B cell (primary cell): ENCODE measurements at regions not wholly inside any gene's neighbourhood (a gene's known extent, or its start where the extent isn't known, plus 50 kb on each side); places are given as distances from the start of the nearest gene placed in this dataset.

ENCODE experiments used
- ATAC-seq: fragments of 200-7000 bp; cut with Tn5 transposase; one replicate; pipeline ENCODE4 v1.10.0; 2021; ENCODE audit warnings: low read depth, mild to moderate bottlenecking, moderate number of reproducible peaks, moderate library complexity
- CTCF ChIA-PET: fragments of 350-600 bp; sonication (Branson Sonifier 250); formaldehyde crosslinking; loops from one replicate; lab custom pipeline; 2021; ENCODE audit warnings: antibody characterized with exemption, inconsistent platforms; lab: Charles Lee
- POLR2A ChIA-PET: fragments of 350-600 bp; sonication (Branson Sonifier 250); formaldehyde crosslinking; loops from one replicate; lab custom pipeline; 2021; ENCODE audit warnings: antibody characterized with exemption; lab: Charles Lee
- DNase-seq: peaks from one replicate; pipeline ENCODE4 v3.0.0; 2013
- H2AFZ ChIP-seq: 2 replicates; pipeline ENCODE4 v1.6.1; 2012; ENCODE audit warnings: mild to moderate bottlenecking, low read depth, low read length; ENCODE audit not compliant: insufficient read depth, poor library complexity, severe bottlenecking
- H3K27ac ChIP-seq, 2 donors: 1 replicate in 1 of 2; 2 replicates in 1 of 2; pipeline ENCODE4 v1.5.1; 2012 to 2013; ENCODE audit warnings: low read length in 2 of 2, mild to moderate bottlenecking in 2 of 2, moderate library complexity in 1 of 2
- H3K27me3 ChIP-seq, 4 experiments: fragments of 200-600 bp in 1 of 4; sonication (generic) in 1 of 4; replicated peaks in 1 of 4; 1 replicate in 2 of 4; 2 replicates in 2 of 4; pipeline versions ENCODE4 v1.6.1 to v1.7.0; 2013 to 2016; ENCODE audit warnings: low read length in 3 of 4, mild to moderate bottlenecking in 2 of 4, mixed read lengths in 1 of 4, moderate library complexity in 1 of 4; ENCODE audit not compliant: insufficient read depth in 4 of 4, control insufficient read depth in 3 of 4; ENCODE audit errors: control extremely low read depth in 1 of 4
- H3K36me3 ChIP-seq, 2 experiments: replicated peaks in 1 of 2; 1 replicate in 1 of 2; 2 replicates in 1 of 2; pipeline versions ENCODE4 v1.6.1 to v1.7.1; 2013; ENCODE audit warnings: low read length in 1 of 2; ENCODE audit not compliant: insufficient read depth in 2 of 2, control insufficient read depth in 1 of 2; ENCODE audit errors: control extremely low read depth in 1 of 2, extremely low read depth in 1 of 2
- H3K4me1 ChIP-seq, 2 donors: fragments of 200-600 bp in 1 of 2; sonication (generic) in 1 of 2; 1 replicate in 1 of 2; 2 replicates in 1 of 2; pipeline versions ENCODE4 v1.5.1 to v1.6.1; 2013 to 2017; ENCODE audit warnings: low read length in 2 of 2; ENCODE audit not compliant: control insufficient read depth in 2 of 2, insufficient read depth in 2 of 2
- H3K4me2 ChIP-seq: replicated peaks from 2 replicates; pipeline ENCODE3; 2012; ENCODE audit warnings: mild to moderate bottlenecking, low read depth, low read length; ENCODE audit not compliant: poor library complexity, severe bottlenecking
- H3K4me3 ChIP-seq, 5 experiments: fragments of 200-600 bp in 1 of 5; sonication (generic) in 1 of 5; 1 replicate in 3 of 5; 2 replicates in 2 of 5; pipeline versions ENCODE4 v1.5.1 to v1.7.0; 2011 to 2016; ENCODE audit warnings: low read length in 4 of 5, mild to moderate bottlenecking in 4 of 5, low read depth in 2 of 5, control low read depth in 1 of 5, moderate library complexity in 1 of 5; ENCODE audit not compliant: insufficient read depth in 1 of 5; ENCODE audit errors: control extremely low read depth in 1 of 5, extremely low read depth in 1 of 5
- H3K79me2 ChIP-seq: fragments of 200-600 bp; sonication (generic); one replicate; pipeline ENCODE4 v1.6.0; 2016; ENCODE audit warnings: low read length; ENCODE audit not compliant: control insufficient read depth, insufficient read depth
- H3K9ac ChIP-seq: fragments of 200-600 bp; sonication (generic); 2 replicates; pipeline ENCODE4 v1.6.1; 2017; ENCODE audit warnings: mild to moderate bottlenecking, low read length, moderate library complexity
- H3K9me3 ChIP-seq, 3 donors: one replicate each; pipeline versions ENCODE4 v1.6.1 to v1.7.1; 2013; ENCODE audit warnings: low read length in 2 of 3; ENCODE audit not compliant: control insufficient read depth in 2 of 3, insufficient read depth in 1 of 3; ENCODE audit errors: control extremely low read depth in 1 of 3
- H4K20me1 ChIP-seq: 2 replicates; pipeline ENCODE4 v1.6.0; 2012; ENCODE audit warnings: mild to moderate bottlenecking, low read length; ENCODE audit not compliant: insufficient read depth, control insufficient read depth, poor library complexity, severe bottlenecking
- H3K27ac Mint-ChIP-seq: one replicate; pipeline ENCODE4 v1.8.0; 2021; ENCODE audit warnings: mixed read lengths
- H3K27me3 Mint-ChIP-seq: one replicate; pipeline ENCODE4 v1.8.0; 2021; ENCODE audit warnings: mixed read lengths
- H3K4me1 Mint-ChIP-seq: one replicate; pipeline ENCODE4 v1.8.0; 2021; ENCODE audit warnings: mixed read lengths
- H3K4me3 Mint-ChIP-seq: one replicate; pipeline ENCODE4 v1.8.0; 2021; ENCODE audit warnings: mixed read lengths
- H3K9me3 Mint-ChIP-seq: one replicate; pipeline ENCODE4 v1.8.0; 2022; ENCODE audit warnings: mixed read lengths; ENCODE audit not compliant: insufficient read depth
- EZH2 ChIP-seq: IDR thresholded peaks from 2 replicates; pipeline ENCODE4 v1.6.1; 2012; ENCODE audit warnings: borderline replicate concordance, low read depth, mild to moderate bottlenecking, moderate library complexity, low read length; ENCODE audit not compliant: insufficient read depth, poor library complexity, severe bottlenecking
- WGBS: methylation state at CpG from one replicate; pipeline ENCODE4 v1.1.5; 2013; ENCODE audit warnings: missing lambda C conversion rate; ENCODE audit not compliant: insufficient coverage; 5-methylcytosine and 5-hydroxymethylcytosine counted together
- intact Hi-C: fragments of 100-400 bp; cut with micrococcal nuclease; formaldehyde crosslinking; loops from one replicate; pipeline ENCODE4 v1.10.0; 2022
- TF ChIP-seq, protein P1 (sequence below): fragments of 200-600 bp; IDR thresholded peaks from one replicate; pipeline ENCODE4 v1.8.0; 2022; ENCODE audit warnings: antibody characterized with exemption, mild to moderate bottlenecking

DNA sequence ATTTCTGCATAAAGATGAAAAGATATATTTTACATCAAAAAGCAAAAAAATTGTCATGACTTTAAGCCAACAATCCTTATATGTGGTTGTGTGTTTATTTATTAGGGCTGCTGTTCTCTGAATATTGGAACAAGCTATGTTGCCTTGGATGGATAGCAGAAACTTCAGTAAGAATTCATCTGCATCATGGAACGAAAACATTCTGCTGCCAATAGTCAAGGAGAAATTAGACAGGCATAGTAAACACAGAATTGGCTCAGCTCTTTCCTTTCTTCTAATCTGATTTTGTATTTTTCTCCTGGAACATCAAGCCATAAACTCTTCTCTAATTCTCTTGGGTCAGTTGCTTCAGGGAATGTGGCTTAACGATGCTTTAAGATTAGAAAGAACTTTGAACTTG lies 1257.0 kb downstream of the NLGN4X start:
- ChIA-PET CTCF (no interaction called here), POLR2A (no interaction called here)
- Histone ChIP-seq H3K9me3 (peaks cover 0 to 3% (median 0%) of the 10 kb centered on the region in 3 donors), H3K4me3 (no peak overlapping the region), H2AFZ (no peak overlapping the region), H3K36me3 (no peaks in the 10 kb centered on the region), H3K4me2 (no peak overlapping the region), H3K27ac (no peak overlapping the region), H3K27me3 (no peaks in the 10 kb centered on the region), H4K20me1 (no peaks in the 10 kb centered on the region), H3K4me1 (no peaks in the 10 kb centered on the region), H3K9ac (no peak overlapping the region), H3K79me2 (no peaks in the 10 kb centered on the region)
- DNase-seq = no peak
- ATAC-seq = no peak
- Mint-ChIP-seq H3K27ac (no peak overlapping the region), H3K27me3 (no peaks in the 10 kb centered on the region), H3K4me3 (no peak overlapping the region), H3K9me3 (peaks cover 2% of the 10 kb centered on the region), H3K4me1 (no peaks in the 10 kb centered on the region)
- no CpG with 5 or more reads among the region's 2 CpGs for WGBS
- intact Hi-C loops = no loop called here
- TF ChIP-seq EZH2 = no peak
- TF ChIP-seq, protein P1, sequence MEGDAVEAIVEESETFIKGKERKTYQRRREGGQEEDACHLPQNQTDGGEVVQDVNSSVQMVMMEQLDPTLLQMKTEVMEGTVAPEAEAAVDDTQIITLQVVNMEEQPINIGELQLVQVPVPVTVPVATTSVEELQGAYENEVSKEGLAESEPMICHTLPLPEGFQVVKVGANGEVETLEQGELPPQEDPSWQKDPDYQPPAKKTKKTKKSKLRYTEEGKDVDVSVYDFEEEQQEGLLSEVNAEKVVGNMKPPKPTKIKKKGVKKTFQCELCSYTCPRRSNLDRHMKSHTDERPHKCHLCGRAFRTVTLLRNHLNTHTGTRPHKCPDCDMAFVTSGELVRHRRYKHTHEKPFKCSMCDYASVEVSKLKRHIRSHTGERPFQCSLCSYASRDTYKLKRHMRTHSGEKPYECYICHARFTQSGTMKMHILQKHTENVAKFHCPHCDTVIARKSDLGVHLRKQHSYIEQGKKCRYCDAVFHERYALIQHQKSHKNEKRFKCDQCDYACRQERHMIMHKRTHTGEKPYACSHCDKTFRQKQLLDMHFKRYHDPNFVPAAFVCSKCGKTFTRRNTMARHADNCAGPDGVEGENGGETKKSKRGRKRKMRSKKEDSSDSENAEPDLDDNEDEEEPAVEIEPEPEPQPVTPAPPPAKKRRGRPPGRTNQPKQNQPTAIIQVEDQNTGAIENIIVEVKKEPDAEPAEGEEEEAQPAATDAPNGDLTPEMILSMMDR = no peak

DNA sequence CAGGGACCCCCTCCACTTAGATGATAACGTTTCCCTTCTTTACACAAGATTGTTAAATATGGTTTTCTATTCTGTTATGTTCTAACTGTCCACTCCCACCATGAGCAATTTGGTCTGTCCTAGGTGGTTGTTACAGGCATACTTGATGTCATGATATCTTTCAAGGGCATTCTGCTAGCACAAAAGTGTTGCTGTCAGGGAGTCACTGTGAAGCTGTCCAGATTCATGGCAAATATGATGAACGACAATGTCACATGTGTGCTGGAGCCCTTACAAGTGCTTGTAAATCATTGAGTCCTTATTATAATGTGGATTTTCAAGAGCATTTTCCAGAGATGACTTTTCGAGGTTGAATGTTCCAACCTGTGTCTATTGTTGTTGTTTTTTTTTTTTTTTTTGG lies 1250.7 kb upstream of the PRKX start:
- ATAC-seq (no peak), DNase-seq (no peak)
- CTCF ChIA-PET = no interaction called here
- no peak for TF ChIP-seq EZH2
- TF ChIP-seq, protein P1 = no peak
- no peak overlapping the region for H3K4me2 ChIP-seq
- H3K27ac Mint-ChIP-seq = no peak overlapping the region
- H3K9ac ChIP-seq = no peak overlapping the region
- peaks cover 2% of the 10 kb centered on the region for H3K9me3 Mint-ChIP-seq
- H3K27me3 ChIP-seq = no peaks in the 10 kb centered on the region
- H2AFZ ChIP-seq = no peak overlapping the region
- H4K20me1 ChIP-seq = no peaks in the 10 kb centered on the region
- no peaks in the 10 kb centered on the region for H3K27me3 Mint-ChIP-seq
- H3K79me2 ChIP-seq = no peaks in the 10 kb centered on the region
- H3K4me3 ChIP-seq = no peak overlapping the region
- no peaks in the 10 kb centered on the region for H3K36me3 ChIP-seq
- no peaks in the 10 kb centered on the region for H3K4me1 Mint-ChIP-seq
- 100% methylated on average over 1 of the region's 3 CpGs for WGBS
- POLR2A ChIA-PET = no interaction called here
- no peak overlapping the region for H3K27ac ChIP-seq
- no peaks in the 10 kb centered on the region for H3K4me1 ChIP-seq
- no peak overlapping the region for H3K4me3 Mint-ChIP-seq
- H3K9me3 ChIP-seq = peaks cover 0 to 3% (median 0%) of the 10 kb centered on the region in 3 donors
- intact Hi-C loops = no loop called here
